ENCODE measurements at regions not wholly inside any gene's neighbourhood (a gene's known extent, or its start where the extent isn't known, plus 50 kb on each side); places are given as distances from the start of the nearest gene placed in this dataset.

DNA sequence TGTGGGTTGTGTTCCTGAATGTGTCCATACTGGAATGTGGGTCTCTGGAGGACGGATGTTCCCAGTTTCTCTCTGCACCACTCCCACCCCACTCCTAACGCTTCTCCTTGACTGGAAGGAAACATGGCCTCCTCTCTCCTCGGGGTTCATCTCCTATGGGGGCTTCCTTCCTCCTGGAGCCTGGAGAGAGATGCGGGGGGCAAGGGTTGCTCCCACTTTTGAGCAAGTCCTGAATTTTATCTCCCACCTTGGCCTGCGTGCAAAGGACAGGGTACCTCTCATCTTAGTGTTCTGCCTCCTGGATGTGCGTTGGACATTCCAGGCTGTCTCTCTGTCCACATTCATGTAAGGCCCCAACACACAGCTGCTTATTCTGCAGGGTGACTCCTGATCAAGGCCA is 52.5 kb upstream of the UQCRFS1 start (continued):
- TF ChIP-seq KDM4A (IDR thresholded peaks at IDR 0.05; ENCODE audit: low read depth, low read length, severe bottlenecking) (no peak), EP300 (IDR thresholded peaks at IDR 0.05; ENCODE audit: borderline replicate concordance in 1 of 2, low read depth in 2 of 2, low read length in 2 of 2) (no peak), TEAD4 (IDR thresholded peaks at IDR 0.05; ENCODE audit: low read depth, low read length) (no peak), GABPA (IDR thresholded peaks at IDR 0.05; ENCODE audit: borderline replicate concordance, insufficient read depth, low read length) (no peak)
- TF ChIP-seq, protein P1, sequence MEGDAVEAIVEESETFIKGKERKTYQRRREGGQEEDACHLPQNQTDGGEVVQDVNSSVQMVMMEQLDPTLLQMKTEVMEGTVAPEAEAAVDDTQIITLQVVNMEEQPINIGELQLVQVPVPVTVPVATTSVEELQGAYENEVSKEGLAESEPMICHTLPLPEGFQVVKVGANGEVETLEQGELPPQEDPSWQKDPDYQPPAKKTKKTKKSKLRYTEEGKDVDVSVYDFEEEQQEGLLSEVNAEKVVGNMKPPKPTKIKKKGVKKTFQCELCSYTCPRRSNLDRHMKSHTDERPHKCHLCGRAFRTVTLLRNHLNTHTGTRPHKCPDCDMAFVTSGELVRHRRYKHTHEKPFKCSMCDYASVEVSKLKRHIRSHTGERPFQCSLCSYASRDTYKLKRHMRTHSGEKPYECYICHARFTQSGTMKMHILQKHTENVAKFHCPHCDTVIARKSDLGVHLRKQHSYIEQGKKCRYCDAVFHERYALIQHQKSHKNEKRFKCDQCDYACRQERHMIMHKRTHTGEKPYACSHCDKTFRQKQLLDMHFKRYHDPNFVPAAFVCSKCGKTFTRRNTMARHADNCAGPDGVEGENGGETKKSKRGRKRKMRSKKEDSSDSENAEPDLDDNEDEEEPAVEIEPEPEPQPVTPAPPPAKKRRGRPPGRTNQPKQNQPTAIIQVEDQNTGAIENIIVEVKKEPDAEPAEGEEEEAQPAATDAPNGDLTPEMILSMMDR (IDR thresholded peaks at IDR 0.05; ENCODE audit: control extremely low read depth in 1 of 3, insufficient read depth in 1 of 3, low read depth in 1 of 3, low read length in 3 of 3) = no peak
- TF ChIP-seq, protein P2, sequence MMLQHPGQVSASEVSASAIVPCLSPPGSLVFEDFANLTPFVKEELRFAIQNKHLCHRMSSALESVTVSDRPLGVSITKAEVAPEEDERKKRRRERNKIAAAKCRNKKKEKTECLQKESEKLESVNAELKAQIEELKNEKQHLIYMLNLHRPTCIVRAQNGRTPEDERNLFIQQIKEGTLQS (IDR thresholded peaks at IDR 0.05; ENCODE audit: insufficient read depth, low read depth, low read length) = no peak
